HEK293 (cell line): ENCODE measurements at regions not wholly inside any gene's neighbourhood (a gene's known extent, or its start where the extent isn't known, plus 50 kb on each side); places are given as distances from the start of the nearest gene placed in this dataset.

Experiments used
- CTCF ChIA-PET: fragments of 350-600 bp; formaldehyde crosslinking; extraction: SDS; loops from one replicate; lab custom pipeline; 2021; ENCODE audit warnings: antibody characterized with exemption; lab: Yijun Ruan, JAX
- POLR2A ChIA-PET: fragments of 300-600 bp; formaldehyde crosslinking; extraction: SDS; loops from one replicate; lab custom pipeline; 2020; ENCODE audit warnings: antibody characterized with exemption, inconsistent platforms; lab: Yijun Ruan, JAX
- H3K27ac ChIP-seq: fragments of 200-500 bp; sonication (Bioruptor generic); 2 replicates; pipeline ENCODE4 v1.5.1; 2014; ENCODE audit warnings: low read depth, low read length, control low read depth, inconsistent platforms; ENCODE audit errors: extremely low read depth
- H3K36me3 ChIP-seq, 2 experiments: fragments of 200-500 bp in 1 of 2; sonication (Bioruptor generic) in 1 of 2; 1 replicate in 1 of 2; 2 replicates in 1 of 2; pipeline ENCODE4 v1.5.1; 2014 to 2017; ENCODE audit warnings: inconsistent platforms in 2 of 2, low read length in 2 of 2; ENCODE audit not compliant: control insufficient read depth in 2 of 2, insufficient read depth in 1 of 2
- H3K4me1 ChIP-seq: fragments of 200-500 bp; sonication (Bioruptor generic); 2 replicates; pipeline ENCODE4 v1.5.1; 2014; ENCODE audit warnings: mild to moderate bottlenecking, low read length, inconsistent platforms; ENCODE audit not compliant: control insufficient read depth, insufficient read depth
- H3K4me3 ChIP-seq: 2 replicates; pipeline ENCODE4 v1.5.1; 2011; ENCODE audit warnings: low read depth, mild to moderate bottlenecking, control low read depth, low read length, moderate library complexity
- H3K9me3 ChIP-seq: fragments of 200-500 bp; sonication (Bioruptor generic); 2 replicates; pipeline ENCODE4 v1.5.1; 2014; ENCODE audit warnings: low read depth, low read length, inconsistent platforms; ENCODE audit not compliant: control insufficient read depth, insufficient read depth
- FEZF1 ChIP-seq: fragments of 450-650 bp; formaldehyde crosslinking; IDR thresholded peaks from 2 replicates; pipeline ENCODE4 v1.5.1; 2016; ENCODE audit warnings: missing biosample characterization, missing genetic modification characterization
- GLI4 ChIP-seq: fragments of 450-650 bp; formaldehyde crosslinking; IDR thresholded peaks from 2 replicates; pipeline ENCODE4 v1.5.1; 2016; ENCODE audit warnings: missing biosample characterization, missing genetic modification characterization
- MYNN ChIP-seq: fragments of 450-650 bp; formaldehyde crosslinking; IDR thresholded peaks from 2 replicates; pipeline ENCODE4 v1.5.1; 2016; ENCODE audit warnings: missing biosample characterization, missing genetic modification characterization, borderline replicate concordance
- ZBTB21 ChIP-seq: fragments of 450-650 bp; formaldehyde crosslinking; IDR thresholded peaks from 2 replicates; pipeline ENCODE4 v1.5.1; 2017; ENCODE audit warnings: missing biosample characterization, missing genetic modification characterization
- ZBTB26 ChIP-seq: fragments of 450-650 bp; formaldehyde crosslinking; optimal IDR thresholded peaks from 2 replicates; pipeline ENCODE3; 2016; ENCODE audit warnings: missing biosample characterization, mild to moderate bottlenecking, missing genetic modification characterization
- ZBTB44 ChIP-seq: fragments of 450-650 bp; IDR thresholded peaks from 2 replicates; pipeline ENCODE4 v1.5.1; 2018; ENCODE audit warnings: missing biosample characterization, mild to moderate bottlenecking, missing genetic modification characterization
- ZNF114 ChIP-seq: fragments of 450-650 bp; formaldehyde crosslinking; IDR thresholded peaks from 2 replicates; pipeline ENCODE4 v1.5.0; 2017; ENCODE audit warnings: missing biosample characterization, missing genetic modification characterization
- ZNF184 ChIP-seq: fragments of 450-650 bp; IDR thresholded peaks from 2 replicates; pipeline ENCODE4 v1.5.1; 2018; ENCODE audit warnings: missing biosample characterization, mild to moderate bottlenecking, missing genetic modification characterization
- ZNF660 ChIP-seq: fragments of 450-650 bp; IDR thresholded peaks from 2 replicates; pipeline ENCODE4 v1.5.1; 2018; ENCODE audit warnings: missing biosample characterization, mild to moderate bottlenecking, missing genetic modification characterization
- ZNF704 ChIP-seq: fragments of 450-650 bp; formaldehyde crosslinking; IDR thresholded peaks from 2 replicates; pipeline ENCODE4 v1.5.1; 2016; ENCODE audit warnings: missing biosample characterization, missing genetic modification characterization
- ZNF768 ChIP-seq: fragments of 450-650 bp; formaldehyde crosslinking; IDR thresholded peaks from 2 replicates; pipeline ENCODE4 v1.5.1; 2018; ENCODE audit warnings: missing biosample characterization, mild to moderate bottlenecking, missing genetic modification characterization
- ZNF791 ChIP-seq: fragments of 450-650 bp; formaldehyde crosslinking; IDR thresholded peaks from 2 replicates; pipeline ENCODE4 v1.5.1; 2016; ENCODE audit warnings: missing biosample characterization, missing genetic modification characterization

- H3K27ac ChIP-seq, result no peak overlapping the region
- no peaks in the 10 kb centered on the region for H3K36me3 ChIP-seq
- no peak for TF ChIP-seq ZNF114 (tag by site-specific recombination)
- TF ChIP-seq ZNF184 (tag by site-specific recombination), result no peak
- no peak for TF ChIP-seq MYNN (tag by site-specific recombination)
- no peak for TF ChIP-seq ZBTB26 (tag by site-specific recombination)
- no peak for TF ChIP-seq FEZF1 (tag by site-specific recombination)
- POLR2A ChIA-PET, result interaction anchor here (0.6 kb wide), 1 partner anchor 217 kb away, joined by 4 read pairs; no protein-coding TSS in a partner anchor
- H3K4me1 ChIP-seq, result no peaks in the 10 kb centered on the region
- no peak overlapping the region for H3K4me3 ChIP-seq
- CTCF ChIA-PET, result interaction anchor here (1.2 to 6.4 kb wide), 3 partner anchors 10 to 273 kb away, joined by 3 to 45 read pairs (median 3); no protein-coding TSS in a partner anchor
- H3K9me3 ChIP-seq, result no peaks in the 10 kb centered on the region
These were observed 51.1 kb upstream of the NTPCR start for GRCh38 chr1:232899268-232899667.

GRCh38 chr1:232899839-232900238 lies 50.6 kb upstream of the NTPCR start:
- TF ChIP-seq ZBTB21 (tag by site-specific recombination), result no peak
- no peak for TF ChIP-seq ZBTB44
- TF ChIP-seq ZNF660 (tag by site-specific recombination), result no peak
- TF ChIP-seq ZNF704 (tag by site-specific recombination), result no peak
- TF ChIP-seq ZNF768 (tag by site-specific recombination), result no peak
- no peak for TF ChIP-seq ZNF791 (tag by site-specific recombination)
- no peak for TF ChIP-seq GLI4 (tag by site-specific recombination)
- TF ChIP-seq, all 188 proteins: peak for 0
- H3K4me3 ChIP-seq, result no peak overlapping the region
- CTCF ChIA-PET, result interaction anchor here (0.6 to 6.4 kb wide), 4 partner anchors 20 to 272 kb away, joined by 3 to 45 read pairs (median 3); no protein-coding TSS in a partner anchor
- H3K4me1 ChIP-seq, result no peaks in the 10 kb centered on the region
- H3K9me3 ChIP-seq, result no peaks in the 10 kb centered on the region
- no peak overlapping the region for H3K27ac ChIP-seq
- H3K36me3 ChIP-seq, result no peaks in the 10 kb centered on the region
- POLR2A ChIA-PET, result interaction anchor here (0.6 kb wide), 1 partner anchor 762 kb away, joined by 5 read pairs; no protein-coding TSS in a partner anchor
